ENCODE measurements at regions not wholly inside any gene's neighbourhood (a gene's known extent, or its start where the extent isn't known, plus 50 kb on each side); places are given as distances from the start of the nearest gene placed in this dataset.

DNA sequence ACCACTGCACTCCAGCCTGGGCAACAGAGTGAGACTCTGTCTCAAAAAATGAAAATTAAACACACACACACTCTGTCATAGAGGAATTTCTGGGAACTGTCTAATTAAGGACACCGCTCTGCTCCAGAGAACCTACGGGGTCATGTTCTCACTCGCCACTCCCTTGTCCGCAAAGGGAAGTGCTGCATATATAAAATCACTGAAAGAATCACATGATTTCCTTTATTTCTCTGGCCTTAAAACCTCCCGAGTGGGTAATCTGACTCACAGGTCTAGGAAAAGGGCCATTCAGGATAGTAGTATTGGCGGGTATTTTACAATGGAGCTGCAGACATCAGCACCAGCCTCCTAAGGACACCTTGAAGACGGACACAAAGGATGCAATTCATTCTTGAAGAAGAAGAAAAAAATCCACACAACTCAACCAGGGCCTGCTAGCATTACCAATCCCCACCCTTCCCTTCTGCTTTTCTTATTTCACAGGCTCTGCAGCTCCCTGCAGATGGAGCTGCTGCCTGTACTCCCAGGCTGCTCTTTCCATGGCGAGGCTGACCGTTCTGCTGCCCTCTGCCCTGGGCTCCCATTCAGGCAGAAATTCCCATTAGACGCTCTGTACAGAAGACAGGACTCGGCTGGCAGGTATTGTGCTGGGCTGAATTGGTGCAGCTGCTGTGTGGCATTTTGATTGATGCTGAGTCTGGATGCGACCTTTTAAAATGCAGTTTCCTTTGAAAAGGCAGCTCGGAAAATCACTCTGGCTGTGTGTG, 53.3 kb upstream of the FAM89A start (continued):
- TF ChIP-seq, protein P1, sequence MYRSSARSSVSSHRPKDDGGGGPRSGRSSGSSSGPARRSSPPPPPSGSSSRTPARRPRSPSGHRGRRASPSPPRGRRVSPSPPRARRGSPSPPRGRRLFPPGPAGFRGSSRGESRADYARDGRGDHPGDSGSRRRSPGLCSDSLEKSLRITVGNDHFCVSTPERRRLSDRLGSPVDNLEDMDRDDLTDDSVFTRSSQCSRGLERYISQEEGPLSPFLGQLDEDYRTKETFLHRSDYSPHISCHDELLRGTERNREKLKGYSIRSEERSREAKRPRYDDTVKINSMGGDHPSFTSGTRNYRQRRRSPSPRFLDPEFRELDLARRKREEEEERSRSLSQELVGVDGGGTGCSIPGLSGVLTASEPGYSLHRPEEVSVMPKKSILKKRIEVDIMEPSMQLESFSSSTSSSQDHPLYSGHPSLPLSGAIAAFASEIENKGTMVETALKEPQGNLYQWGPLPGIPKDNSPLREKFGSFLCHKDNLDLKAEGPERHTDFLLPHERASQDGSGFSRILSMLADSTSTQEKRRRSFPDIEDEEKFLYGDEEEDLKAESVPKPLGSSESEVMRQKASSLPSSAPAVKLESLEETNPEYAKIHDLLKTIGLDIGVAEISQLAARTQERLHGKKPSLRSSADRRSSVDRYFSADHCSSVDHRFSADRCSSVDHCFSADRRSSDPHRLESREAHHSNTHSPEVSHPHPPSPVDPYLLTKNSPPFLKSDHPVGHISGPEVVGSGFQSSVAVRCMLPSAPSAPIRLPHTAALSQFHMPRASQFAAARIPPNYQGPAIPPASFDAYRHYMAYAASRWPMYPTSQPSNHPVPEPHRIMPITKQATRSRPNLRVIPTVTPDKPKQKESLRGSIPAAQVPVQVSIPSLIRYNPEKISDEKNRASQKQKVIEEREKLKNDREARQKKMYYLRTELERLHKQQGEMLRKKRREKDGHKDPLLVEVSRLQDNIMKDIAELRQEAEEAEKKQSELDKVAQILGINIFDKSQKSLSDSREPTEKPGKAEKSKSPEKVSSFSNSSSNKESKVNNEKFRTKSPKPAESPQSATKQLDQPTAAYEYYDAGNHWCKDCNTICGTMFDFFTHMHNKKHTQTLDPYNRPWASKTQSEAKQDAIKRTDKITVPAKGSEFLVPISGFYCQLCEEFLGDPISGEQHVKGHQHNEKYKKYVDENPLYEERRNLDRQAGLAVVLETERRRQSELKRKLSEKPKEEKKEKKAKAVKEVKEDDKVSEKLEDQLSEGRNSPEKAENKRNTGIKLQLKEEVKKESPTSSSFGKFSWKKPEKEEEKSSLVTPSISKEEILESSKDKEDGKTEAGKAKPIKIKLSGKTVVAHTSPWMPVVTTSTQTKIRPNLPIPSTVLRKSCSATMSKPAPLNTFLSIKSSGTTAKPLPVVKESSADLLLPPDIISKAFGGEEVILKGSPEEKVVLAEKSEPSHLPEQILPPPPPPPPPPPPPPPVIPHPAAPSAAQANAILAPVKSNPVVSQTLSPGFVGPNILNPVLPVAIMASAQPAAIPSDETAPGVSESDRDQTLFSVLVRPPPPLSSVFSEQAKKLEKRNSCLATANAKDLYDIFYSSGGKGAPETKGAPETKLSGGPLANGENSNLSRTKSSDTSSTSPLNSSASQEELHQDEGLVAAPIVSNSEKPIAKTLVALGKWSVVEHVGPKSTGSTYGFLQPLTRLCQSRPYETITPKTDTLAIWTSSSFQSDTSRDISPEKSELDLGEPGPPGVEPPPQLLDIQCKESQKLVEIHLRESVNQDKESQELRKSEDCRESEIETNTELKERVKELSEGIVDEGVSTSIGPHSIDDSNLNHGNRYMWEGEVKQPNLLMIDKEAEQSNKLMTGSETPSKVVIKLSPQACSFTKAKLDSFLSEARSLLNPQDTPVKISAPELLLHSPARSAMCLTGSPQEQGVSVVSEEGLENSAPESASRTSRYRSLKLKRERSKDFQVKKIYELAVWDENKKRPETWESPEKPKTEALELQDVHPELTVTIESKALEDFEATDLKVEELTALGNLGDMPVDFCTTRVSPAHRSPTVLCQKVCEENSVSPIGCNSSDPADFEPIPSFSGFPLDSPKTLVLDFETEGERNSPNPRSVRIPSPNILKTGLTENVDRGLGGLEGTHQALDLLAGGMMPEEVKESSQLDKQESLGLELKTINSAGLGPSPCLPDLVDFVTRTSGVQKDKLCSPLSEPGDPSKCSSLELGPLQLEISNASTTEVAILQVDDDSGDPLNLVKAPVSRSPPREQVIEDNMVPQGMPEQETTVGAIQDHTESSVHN (IDR thresholded peaks at IDR 0.05; ENCODE audit: borderline replicate concordance in 1 of 2, low read depth in 1 of 2): no peak
- TF ChIP-seq, protein P2, sequence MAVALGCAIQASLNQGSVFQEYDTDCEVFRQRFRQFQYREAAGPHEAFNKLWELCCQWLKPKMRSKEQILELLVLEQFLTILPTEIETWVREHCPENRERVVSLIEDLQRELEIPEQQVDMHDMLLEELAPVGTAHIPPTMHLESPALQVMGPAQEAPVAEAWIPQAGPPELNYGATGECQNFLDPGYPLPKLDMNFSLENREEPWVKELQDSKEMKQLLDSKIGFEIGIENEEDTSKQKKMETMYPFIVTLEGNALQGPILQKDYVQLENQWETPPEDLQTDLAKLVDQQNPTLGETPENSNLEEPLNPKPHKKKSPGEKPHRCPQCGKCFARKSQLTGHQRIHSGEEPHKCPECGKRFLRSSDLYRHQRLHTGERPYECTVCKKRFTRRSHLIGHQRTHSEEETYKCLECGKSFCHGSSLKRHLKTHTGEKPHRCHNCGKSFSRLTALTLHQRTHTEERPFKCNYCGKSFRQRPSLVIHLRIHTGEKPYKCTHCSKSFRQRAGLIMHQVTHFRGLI (CRISPR knock-in tag; IDR thresholded peaks at IDR 0.05): no peak
- TF ChIP-seq RAD21 (CRISPR knock-in tag; conservative IDR thresholded peaks at IDR 0.05 in 1 of 2, IDR thresholded peaks at IDR 0.05 in 1 of 2) (peak; percentile 79 to 82), ZKSCAN8 (CRISPR knock-in tag; IDR thresholded peaks at IDR 0.05) (no peak), ESRRB (CRISPR knock-in tag; IDR thresholded peaks at IDR 0.05; ENCODE audit: borderline replicate concordance) (no peak), ZNF561 (CRISPR knock-in tag; conservative IDR thresholded peaks at IDR 0.05) (no peak), ZFP30 (CRISPR knock-in tag; IDR thresholded peaks at IDR 0.05; ENCODE audit: borderline replicate concordance) (no peak), PATZ1 (CRISPR knock-in tag; IDR thresholded peaks at IDR 0.05; ENCODE audit: borderline replicate concordance) (no peak), ZFX (CRISPR knock-in tag; IDR thresholded peaks at IDR 0.05) (0 out of 2 replicates have a peak, but pooled peaks have one; percentile 13), ELF4 (CRISPR knock-in tag; IDR thresholded peaks at IDR 0.05) (no peak), FOS (IDR thresholded peaks at IDR 0.05; ENCODE audit: extremely low read depth, insufficient read length) (no peak)
- TF ChIP-seq, protein P3, sequence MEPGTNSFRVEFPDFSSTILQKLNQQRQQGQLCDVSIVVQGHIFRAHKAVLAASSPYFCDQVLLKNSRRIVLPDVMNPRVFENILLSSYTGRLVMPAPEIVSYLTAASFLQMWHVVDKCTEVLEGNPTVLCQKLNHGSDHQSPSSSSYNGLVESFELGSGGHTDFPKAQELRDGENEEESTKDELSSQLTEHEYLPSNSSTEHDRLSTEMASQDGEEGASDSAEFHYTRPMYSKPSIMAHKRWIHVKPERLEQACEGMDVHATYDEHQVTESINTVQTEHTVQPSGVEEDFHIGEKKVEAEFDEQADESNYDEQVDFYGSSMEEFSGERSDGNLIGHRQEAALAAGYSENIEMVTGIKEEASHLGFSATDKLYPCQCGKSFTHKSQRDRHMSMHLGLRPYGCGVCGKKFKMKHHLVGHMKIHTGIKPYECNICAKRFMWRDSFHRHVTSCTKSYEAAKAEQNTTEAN (CRISPR knock-in tag; IDR thresholded peaks at IDR 0.05): no peak

Data from K562 (cell line).